ENCODE measurements at regions not wholly inside any gene's neighbourhood (a gene's known extent, or its start where the extent isn't known, plus 50 kb on each side); places are given as distances from the start of the nearest gene placed in this dataset.

- TF ChIP-seq, protein P1, sequence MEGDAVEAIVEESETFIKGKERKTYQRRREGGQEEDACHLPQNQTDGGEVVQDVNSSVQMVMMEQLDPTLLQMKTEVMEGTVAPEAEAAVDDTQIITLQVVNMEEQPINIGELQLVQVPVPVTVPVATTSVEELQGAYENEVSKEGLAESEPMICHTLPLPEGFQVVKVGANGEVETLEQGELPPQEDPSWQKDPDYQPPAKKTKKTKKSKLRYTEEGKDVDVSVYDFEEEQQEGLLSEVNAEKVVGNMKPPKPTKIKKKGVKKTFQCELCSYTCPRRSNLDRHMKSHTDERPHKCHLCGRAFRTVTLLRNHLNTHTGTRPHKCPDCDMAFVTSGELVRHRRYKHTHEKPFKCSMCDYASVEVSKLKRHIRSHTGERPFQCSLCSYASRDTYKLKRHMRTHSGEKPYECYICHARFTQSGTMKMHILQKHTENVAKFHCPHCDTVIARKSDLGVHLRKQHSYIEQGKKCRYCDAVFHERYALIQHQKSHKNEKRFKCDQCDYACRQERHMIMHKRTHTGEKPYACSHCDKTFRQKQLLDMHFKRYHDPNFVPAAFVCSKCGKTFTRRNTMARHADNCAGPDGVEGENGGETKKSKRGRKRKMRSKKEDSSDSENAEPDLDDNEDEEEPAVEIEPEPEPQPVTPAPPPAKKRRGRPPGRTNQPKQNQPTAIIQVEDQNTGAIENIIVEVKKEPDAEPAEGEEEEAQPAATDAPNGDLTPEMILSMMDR (IDR thresholded peaks at IDR 0.05): no peak
- TF ChIP-seq POLR2AphosphoS5 (IDR thresholded peaks at IDR 0.05) (no peak), POLR2A (IDR thresholded peaks at IDR 0.05) (no peak)
Measured at GRCh38 chr4:133943081-133943480, 258.5 kb downstream of the PABPC4L start.

All from sigmoid colon (tissue), 4 donors.